8988T (cell line): ENCODE measurements at regions not wholly inside any gene's neighbourhood (a gene's known extent, or its start where the extent isn't known, plus 50 kb on each side); places are given as distances from the start of the nearest gene placed in this dataset.
A peak's percentile ranks its signal among the peaks of the same experiment; 100 is the strongest.

Experiments used
- DNase-seq: peaks from one replicate; pipeline ENCODE4 v3.0.0; 2011

DNA sequence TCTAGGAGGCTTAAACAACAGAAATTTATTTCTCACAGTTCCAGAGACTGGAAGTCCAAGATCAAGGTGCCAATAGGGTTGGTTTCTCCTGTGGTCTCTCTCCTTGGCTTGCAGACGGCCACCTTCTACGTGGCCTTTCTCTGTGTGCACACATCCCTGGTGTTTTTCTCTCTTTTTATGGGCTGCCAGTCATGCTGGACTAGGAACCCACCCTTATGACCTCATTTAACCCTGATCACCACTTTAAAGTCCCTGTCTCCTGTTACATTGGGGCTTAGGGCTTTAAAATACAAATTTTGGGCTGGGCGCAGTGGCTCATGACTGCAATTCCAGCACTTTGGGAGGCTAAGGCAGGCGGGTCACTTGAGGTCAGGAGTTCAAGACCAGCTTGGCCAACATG is 157.1 kb downstream of the TLE1 start:
- no peak for DNase-seq

DNA sequence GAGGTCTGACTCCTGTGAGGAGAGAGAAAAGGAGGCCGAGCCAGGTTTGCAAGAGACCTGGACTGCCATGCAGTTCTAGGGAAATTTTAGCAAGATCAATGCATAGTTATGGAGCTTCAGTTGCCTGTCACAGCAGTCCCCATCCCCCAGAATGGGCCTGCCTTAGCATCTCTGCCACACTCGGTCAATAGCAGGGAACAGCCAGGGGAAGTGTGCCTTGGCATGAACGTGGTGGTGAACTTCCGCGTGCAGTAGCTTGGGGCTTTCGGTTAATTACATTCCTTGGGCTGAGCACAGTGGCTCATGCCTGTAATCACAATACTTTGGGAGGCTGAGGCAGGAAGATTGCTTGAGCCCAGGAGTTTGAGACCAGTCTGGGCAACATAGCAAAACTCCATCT is 157.8 kb downstream of the TLE1 start:
- DNase-seq: no peak

GRCh38 chr9:81530846-81531245 is 158.5 kb downstream of the TLE1 start:
- no peak for DNase-seq

DNA sequence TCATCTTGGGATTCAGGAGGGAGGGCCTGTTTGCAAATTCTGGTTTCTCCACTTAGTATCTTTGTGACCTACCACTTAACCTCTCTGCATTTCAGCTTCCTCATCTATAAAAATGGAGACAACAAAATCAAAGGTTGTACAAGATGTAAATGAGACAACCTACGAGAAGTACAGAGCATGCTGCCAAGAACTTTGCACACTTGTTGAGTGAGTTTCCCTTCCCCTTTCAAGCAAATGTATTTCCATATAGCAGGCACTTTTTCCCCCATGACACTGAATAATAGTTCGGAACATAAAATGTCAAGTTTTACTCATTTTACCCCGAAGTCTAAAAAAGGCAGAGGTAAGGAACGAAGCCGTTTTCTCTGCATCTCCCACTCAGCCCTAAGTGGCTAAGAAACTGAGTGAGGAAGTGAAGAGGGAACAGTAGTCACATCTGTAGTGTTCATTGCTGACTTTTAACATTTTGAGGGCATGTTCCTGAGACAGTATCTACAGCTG is 159.0 kb downstream of the TLE1 start:
- DNase-seq: no peak

DNA sequence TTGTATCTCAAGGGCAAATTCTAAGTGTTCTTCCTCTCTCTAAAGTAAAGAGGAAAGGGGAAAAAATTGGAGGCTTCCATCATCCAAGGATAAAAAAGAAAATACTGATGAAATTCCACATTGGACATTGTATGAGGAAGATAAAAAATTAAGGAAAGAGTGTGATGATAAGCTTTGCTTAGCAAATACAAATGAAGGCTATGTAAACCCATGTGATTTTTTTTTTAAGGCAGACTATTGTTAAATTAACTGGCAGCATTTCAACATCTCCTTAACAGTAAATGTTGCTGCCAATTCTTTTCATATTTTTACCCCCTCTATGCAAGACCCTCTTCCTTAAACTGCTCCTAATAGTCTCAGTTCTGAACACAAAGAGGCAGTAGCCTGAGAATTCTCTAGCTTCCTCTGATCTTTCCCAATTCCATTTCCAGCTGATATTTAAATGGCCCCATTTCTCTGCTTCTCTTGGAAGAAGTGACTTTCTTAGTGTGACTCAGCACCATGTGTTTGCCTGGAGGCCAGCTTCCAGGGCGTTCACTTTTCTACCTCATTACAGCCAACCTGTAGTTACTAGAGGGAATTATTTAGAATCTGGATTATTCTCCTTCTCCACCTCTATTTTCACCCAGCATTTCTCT is 159.7 kb downstream of the TLE1 start:
- no peak for DNase-seq

DNA sequence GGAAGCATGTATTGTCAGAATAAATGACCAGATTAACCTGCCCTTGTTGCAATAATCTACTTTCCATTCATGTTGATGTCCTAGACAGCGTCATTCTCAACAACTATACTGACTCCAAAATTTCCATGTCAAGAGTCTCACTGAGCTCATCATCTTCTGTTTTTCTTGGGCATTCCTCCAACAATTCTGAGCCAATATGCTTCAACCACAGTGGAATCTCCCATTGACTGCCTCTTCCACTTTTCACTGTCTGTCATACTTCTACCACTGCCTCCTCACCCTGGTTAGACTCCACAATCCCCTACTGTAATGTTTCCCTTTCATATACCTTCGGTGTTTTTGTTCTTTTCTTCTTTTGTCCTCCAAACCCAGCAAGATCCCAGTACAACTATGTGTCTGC is 162.8 kb downstream of the TLE1 start:
- no peak for DNase-seq

- peak; percentile 26 for DNase-seq
These were observed 166.4 kb downstream of the TLE1 start for GRCh38 chr9:81522716-81523551.

DNA sequence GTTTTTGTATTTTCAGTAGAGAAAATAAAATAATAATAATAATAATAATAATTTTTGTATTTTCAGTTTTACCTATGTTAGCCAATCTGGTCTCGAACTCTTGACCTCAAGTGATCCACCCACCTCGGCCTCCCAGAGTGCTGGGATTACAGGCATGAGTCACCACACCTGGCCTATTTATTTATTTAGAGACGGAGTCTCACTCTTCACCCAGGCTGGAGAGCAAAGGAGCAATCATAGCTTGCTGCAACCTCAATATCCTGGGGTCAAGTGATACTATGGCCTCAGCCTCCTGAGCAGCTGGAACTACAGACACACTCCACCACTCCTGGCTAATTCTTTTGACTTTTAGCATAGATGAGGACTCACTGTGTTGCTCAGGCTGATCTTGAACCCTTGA is 167.5 kb downstream of the TLE1 start:
- DNase-seq: no peak

DNA sequence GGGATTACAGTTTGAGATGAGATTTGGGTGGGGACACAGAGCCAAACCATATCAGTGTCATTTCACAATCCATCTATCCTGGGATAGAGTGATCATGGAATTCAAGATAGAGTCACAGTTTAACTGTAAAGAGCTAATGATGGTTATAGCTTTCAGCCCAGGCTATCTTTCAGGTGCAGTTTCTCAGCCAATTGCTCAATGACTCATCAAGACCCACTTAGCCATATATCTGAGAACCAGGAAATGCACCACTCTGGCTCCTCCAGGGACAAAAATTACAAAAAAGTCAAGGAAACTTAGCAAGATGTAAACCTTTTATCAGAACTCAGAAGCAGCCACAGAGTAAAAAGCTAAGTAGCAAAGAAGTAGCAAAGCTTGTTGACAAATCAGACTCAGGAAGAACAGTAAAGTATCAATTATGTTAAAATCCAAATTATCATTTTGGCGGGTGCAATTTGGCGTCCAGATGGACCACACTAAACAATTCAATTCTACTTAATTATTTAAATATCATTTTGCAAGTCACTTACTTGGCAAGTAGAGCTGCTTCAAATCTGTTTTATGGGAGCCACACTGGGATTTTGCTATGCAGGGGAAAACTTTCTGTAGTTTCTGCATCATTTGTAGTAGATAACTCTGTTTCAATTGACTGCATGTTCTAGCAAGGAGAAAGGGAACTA is 169.4 kb downstream of the TLE1 start:
- DNase-seq: no peak

DNA sequence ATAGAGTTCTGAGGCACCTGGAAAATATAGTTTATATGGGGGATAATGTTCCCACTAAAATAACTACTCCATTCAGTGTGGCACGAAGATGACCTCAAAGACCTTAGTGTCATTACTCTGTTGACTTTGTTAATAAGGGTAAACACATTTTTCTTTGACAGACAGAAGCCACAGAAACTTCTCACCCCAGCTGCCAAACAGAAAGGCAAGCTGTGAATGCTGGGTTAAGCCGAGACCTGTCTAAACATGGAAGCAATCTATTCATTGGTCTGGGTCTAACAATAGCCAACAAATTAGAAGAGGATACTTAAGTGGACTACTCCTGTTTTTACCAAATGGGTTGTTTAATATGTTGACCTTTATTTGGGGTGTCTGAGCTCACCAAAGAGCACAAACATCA is 171.4 kb downstream of the TLE1 start:
- DNase-seq: no peak

GRCh38 chr9:81513059-81513458 is 176.3 kb downstream of the TLE1 start:
- no peak for DNase-seq

DNA sequence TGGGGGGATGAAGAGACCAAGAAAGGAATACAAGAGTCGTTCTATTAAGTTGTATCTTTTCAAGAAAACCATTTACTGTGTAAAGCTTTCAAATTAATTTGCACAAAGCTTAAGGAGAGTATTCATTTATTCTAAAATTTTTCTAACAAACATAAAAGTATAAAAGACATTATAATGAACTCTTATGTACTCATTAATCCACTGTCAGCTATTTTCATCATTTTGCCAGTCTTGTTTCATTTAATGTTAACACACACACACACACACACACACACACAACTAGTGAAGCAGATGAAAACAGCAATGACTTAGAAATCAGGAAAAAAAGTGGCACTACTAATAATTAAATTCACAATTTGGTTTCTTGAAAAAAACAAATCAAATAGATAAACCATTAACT is 176.7 kb downstream of the TLE1 start:
- no peak for DNase-seq

DNA sequence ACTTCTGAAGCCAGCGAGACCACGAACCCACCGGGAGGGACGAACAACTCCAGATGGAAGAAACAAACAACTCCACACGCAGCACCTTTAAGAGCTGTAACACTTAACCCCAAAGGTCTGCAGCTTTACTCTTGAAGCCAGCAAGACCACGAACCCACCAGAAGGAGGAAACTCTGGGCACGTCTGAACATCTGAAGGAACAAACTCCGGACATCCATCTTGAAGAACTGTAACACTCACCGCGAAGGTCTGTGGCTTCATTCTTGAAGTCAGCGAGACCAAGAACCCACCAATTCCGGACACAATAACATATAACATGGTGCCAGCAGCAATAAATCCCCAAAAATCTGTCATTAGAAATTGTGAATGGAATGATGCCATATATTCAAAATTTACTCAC is 180.9 kb downstream of the TLE1 start:
- no peak for DNase-seq

DNA sequence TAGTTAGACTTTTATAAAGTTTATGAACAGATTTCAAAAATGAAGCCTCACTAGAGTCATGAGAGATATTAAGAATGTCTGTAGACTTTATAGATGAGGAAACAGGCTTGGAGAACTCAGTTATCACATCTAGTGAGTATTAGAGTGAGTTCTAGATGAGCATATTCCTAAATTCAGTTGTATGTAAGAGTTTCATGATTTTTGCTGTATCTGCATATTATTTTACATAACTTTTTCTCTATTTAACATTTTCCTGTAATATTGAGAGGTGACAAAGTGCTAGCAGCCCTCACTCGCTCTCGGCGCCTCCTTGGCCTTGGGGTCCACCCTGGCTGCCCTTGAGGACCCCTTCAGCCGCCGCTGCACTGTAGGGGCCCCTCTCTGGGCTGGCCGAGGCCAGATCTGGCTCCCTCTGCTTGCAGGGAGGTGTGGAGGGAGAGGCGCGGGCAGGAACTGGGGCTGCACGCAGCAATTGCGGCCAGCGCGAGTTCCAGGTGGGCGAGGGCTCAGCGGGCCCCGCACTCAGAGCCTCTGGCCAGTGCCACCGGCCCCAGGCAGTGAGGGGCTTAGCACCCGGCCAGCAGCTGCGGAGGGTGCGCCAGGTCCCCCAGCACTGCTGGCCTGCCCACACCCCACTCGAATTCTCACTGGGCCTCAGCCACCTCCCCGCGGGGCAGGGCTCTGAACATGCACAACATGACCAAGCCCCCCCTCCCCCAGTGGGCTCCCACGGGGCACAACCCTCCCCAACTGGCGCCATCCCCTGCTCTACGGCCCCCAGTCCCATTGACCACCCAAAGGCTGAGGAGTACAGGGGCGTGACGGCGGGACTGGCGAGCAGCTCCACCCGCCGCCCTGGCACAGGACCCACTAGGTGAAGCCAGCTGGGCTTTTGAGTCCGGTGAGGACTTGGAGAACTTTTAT is 182.1 kb downstream of the TLE1 start:
- no peak for DNase-seq

DNA sequence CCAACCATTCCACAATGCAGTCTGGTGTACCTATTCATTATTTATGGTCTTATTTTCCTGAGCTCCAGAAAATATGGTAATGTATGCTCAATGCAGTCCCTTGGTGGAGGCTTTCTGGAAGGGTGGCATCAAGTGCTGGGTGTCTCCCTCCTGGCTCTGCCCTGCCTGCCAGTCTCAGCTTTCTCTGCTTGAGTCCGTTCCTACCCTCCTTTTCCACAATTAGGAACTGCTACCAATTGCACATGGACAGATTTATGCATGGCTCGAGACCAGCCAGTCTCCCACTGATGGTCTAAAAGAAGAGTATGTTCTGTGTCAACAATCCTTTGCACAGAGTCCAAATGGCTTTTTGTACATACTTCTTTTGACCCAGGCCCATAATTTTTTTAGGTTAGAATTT is 189.8 kb downstream of the TLE1 start:
- no peak for DNase-seq

DNA sequence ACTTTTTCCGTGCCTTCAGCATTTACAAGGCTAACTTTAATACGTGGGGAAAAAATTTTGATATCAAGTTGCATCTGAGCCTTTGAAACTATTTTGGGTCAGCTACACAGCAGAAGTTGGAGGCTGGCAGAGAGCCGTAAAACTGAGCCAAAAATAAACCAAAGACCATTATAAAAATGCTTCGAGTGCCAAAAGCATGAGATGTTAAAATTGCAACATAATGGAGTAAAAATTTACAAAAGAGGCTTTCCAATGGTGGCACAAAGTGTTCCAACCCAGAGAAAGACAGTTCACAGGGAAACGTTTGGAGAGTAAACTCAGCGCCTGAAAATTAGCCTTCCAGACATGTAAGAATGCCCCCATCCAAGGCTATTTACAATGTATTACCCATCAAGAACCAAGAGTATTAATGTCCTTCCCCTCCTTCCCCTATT is 190.3 kb downstream of the TLE1 start:
- DNase-seq: no peak

DNA sequence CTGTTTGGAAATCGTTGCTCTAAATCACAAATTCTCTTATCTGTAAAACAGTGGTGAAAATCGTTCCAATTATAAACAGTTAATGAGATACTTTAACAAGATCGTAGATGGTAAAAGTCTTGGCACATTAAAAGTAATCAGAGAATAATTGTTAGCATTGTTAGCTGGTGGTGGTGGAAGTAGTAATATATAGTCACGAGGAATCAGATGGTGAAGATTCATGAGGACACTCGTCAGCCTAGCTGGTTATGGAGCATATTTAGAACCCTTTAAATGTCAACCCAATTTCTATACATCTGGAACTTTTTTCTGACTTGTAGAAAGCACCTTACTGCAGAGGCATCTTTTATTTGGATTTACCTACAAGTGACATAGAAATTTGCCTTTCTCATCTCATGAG is 190.8 kb downstream of the TLE1 start:
- no peak for DNase-seq

GRCh38 chr9:81497091-81497490 is 192.3 kb downstream of the TLE1 start:
- no peak for DNase-seq

DNA sequence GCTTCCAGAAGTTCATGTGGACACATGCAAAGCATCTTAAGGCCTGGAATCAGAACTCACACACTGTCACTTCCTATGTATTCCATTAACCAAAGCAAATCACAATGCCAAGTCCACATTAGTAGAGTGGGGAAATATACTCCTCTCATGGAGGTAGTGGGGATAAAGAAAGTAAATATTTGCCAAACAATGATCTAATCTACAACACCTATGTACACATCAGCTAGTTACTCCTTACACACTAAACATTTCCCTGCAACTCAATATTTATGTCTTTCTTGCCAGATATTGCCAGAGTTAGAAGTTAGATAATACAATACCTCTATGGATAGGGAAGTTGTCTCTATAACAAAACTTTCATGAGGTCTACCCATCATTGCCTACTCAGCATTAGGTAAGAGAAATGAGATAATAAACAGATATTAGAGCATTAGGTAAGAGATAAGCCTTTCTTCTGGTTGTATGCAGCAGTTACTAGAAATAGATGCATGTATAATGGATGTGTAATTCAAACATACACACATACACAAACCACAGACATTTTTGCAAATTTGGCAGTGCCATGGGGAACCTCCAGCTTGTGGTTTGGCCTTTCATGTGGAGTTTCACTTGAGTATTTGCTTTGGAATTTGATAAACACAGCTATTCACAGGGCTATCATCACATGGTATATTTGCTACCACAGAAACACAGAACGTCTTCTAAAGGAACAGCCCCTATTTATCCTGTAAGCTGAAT is 196.5 kb downstream of the TLE1 start:
- DNase-seq: no peak

DNA sequence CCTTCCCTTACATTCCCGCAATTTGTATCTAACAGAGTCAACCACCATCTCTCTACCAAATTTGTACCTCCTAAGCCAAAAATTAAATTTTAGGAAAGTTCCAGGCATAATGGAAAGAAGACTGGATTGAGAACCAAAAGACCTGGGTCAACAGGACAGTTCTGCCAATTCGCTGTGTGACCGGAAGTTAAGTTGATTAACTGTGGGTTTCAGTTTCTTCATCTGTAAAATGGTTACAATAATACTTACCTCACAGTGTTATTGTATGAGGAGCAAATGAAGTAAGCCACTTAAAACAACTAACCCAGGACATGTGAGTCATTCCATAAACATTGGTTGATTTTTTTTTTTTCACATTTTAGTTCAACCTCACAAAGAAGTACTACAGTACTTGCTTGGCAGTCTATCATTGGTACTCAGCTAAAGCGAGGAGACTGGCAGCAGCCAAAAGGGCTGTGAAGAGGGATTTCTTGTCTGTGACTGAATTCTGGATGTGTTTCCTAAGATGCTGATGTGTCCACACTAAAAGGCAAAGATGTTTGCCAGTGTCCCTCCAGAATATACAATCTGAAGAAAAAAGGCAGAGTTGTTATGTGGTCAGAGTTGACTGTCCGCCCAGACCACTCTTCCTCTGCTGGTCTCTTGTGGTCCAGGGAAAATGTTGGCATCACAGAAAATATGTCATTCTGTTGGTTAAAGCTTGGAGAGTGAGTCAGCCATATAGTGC is 198.6 kb downstream of the TLE1 start:
- DNase-seq: no peak

DNA sequence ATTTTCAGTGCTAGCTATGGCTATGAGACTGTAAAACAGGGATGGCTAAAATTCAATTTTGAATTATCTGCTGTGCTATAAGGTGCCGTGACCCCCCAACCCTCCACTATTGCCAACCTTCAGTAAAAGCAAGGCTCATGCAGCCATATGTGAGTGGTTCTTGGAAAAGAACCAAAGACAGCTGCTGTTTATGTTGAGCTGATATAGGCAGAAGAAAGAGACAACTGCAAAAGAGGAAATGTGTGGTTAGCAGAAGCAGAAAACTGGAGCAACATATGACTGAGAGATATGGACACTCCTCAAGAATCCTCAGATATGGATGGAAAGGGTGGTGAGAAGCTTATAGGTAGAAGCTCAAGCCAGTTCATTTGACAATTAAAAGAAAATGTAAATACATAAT is 200.3 kb downstream of the TLE1 start:
- no peak for DNase-seq
